H9 (cell line): ENCODE measurements at regions not wholly inside any gene's neighbourhood (a gene's known extent, or its start where the extent isn't known, plus 50 kb on each side); places are given as distances from the start of the nearest gene placed in this dataset.

Experiments used
- DNase-seq: peaks from one replicate; pipeline ENCODE4 v3.0.0-alpha.2; 2017
- H2AFZ ChIP-seq: one replicate; pipeline ENCODE4 v1.6.1; 2013; ENCODE audit warnings: mild to moderate bottlenecking, low read length, control low read depth, moderate library complexity
- H2AK5ac ChIP-seq: 2 replicates; pipeline ENCODE4 v1.6.1; 2013; ENCODE audit warnings: low read length, control low read depth, mixed read lengths; ENCODE audit not compliant: insufficient read length
- H2BK120ac ChIP-seq: one replicate; pipeline ENCODE4 v1.6.1; 2013; ENCODE audit warnings: low read depth, mild to moderate bottlenecking, low read length, control low read depth, inconsistent platforms; ENCODE audit not compliant: poor library complexity, severe bottlenecking
- H2BK12ac ChIP-seq: 2 replicates; pipeline ENCODE4 v1.6.1; 2013; ENCODE audit warnings: low read length, control low read depth, mixed read lengths, low read depth; ENCODE audit not compliant: insufficient read length
- H2BK15ac ChIP-seq: 2 replicates; pipeline ENCODE4 v1.6.1; 2013; ENCODE audit warnings: low read depth, low read length, control low read depth
- H2BK20ac ChIP-seq: one replicate; pipeline ENCODE4 v1.6.1; 2013; ENCODE audit warnings: low read depth, mild to moderate bottlenecking, low read length, control low read depth, inconsistent platforms; ENCODE audit not compliant: poor library complexity, severe bottlenecking
- H2BK5ac ChIP-seq: 2 replicates; pipeline ENCODE4 v1.6.1; 2013; ENCODE audit warnings: low read length, control low read depth, mixed read lengths; ENCODE audit not compliant: insufficient read length
- H3K14ac ChIP-seq: 2 replicates; pipeline ENCODE4 v1.6.1; 2013; ENCODE audit warnings: low read length, control low read depth; ENCODE audit not compliant: insufficient read depth
- H3K18ac ChIP-seq: 2 replicates; pipeline ENCODE4 v1.6.1; 2013; ENCODE audit warnings: low read depth, mild to moderate bottlenecking, mixed read lengths, low read length, control low read depth; ENCODE audit not compliant: insufficient read length
- H3K23ac ChIP-seq: 2 replicates; pipeline ENCODE4 v1.6.1; 2013; ENCODE audit warnings: low read length, control low read depth, mixed read lengths, low read depth; ENCODE audit not compliant: insufficient read length
- H3K23me2 ChIP-seq: 2 replicates; pipeline ENCODE4 v1.6.1; 2013; ENCODE audit warnings: low read depth, mild to moderate bottlenecking, mixed read lengths, low read length, control low read depth; ENCODE audit not compliant: insufficient read length, poor library complexity, severe bottlenecking
- H3K27ac ChIP-seq: 2 replicates; pipeline ENCODE4 v1.5.1; 2013; ENCODE audit warnings: low read length, control low read depth, mixed read lengths, low read depth; ENCODE audit not compliant: insufficient read length
- H3K27me3 ChIP-seq: 2 replicates; pipeline ENCODE4 v1.6.1; 2013; ENCODE audit warnings: low read length, control low read depth, inconsistent platforms; ENCODE audit not compliant: insufficient read depth
- H3K4ac ChIP-seq: 2 replicates; pipeline ENCODE4 v1.6.1; 2013; ENCODE audit warnings: low read depth, mild to moderate bottlenecking, control low read depth, inconsistent platforms, low read length, moderate library complexity
- H3K4me1 ChIP-seq: 2 replicates; pipeline ENCODE4 v1.6.1; 2013; ENCODE audit warnings: low read length, control low read depth, inconsistent platforms; ENCODE audit not compliant: insufficient read depth
- H3K4me2 ChIP-seq: 2 replicates; pipeline ENCODE4 v1.6.1; 2013; ENCODE audit warnings: low read length, control low read depth, mixed read lengths; ENCODE audit not compliant: insufficient read length, insufficient read depth
- H3K56ac ChIP-seq: 2 replicates; pipeline ENCODE4 v1.6.1; 2013; ENCODE audit warnings: low read depth, mild to moderate bottlenecking, mixed read lengths, low read length, control low read depth; ENCODE audit not compliant: insufficient read length
- H3K79me1 ChIP-seq: 2 replicates; pipeline ENCODE4 v1.6.1; 2013; ENCODE audit warnings: low read depth, mild to moderate bottlenecking, moderate library complexity, low read length, control low read depth, inconsistent platforms; ENCODE audit not compliant: insufficient read depth, poor library complexity, severe bottlenecking
- H3K79me2 ChIP-seq: 2 replicates; pipeline ENCODE4 v1.6.1; 2013; ENCODE audit warnings: low read length, control low read depth, inconsistent platforms; ENCODE audit not compliant: insufficient read depth
- H3K9ac ChIP-seq: 2 replicates; pipeline ENCODE4 v1.6.1; 2013; ENCODE audit warnings: low read length, control low read depth, mixed read lengths; ENCODE audit not compliant: insufficient read length; ENCODE audit errors: extremely low read depth
- H3K9me3 ChIP-seq: one replicate; pipeline ENCODE4 v1.6.1; 2013; ENCODE audit warnings: low read depth, low read length, inconsistent platforms; ENCODE audit not compliant: control insufficient read depth
- H3T11ph ChIP-seq: one replicate; pipeline ENCODE4 v1.6.1; 2013; ENCODE audit warnings: mild to moderate bottlenecking, low read length, control low read depth, inconsistent platforms
- H4K20me1 ChIP-seq: one replicate; pipeline ENCODE4 v1.6.1; 2013; ENCODE audit not compliant: control insufficient read depth, insufficient read length, insufficient read depth
- H4K5ac ChIP-seq: 2 replicates; pipeline ENCODE4 v1.6.1; 2013; ENCODE audit warnings: low read depth, mild to moderate bottlenecking, mixed read lengths, low read length, control low read depth; ENCODE audit not compliant: insufficient read length
- H4K8ac ChIP-seq: replicated peaks from 2 replicates; pipeline ENCODE4 v1.6.1; 2013; ENCODE audit warnings: low read length, control low read depth, mixed read lengths, low read depth; ENCODE audit not compliant: insufficient read length
- H4K91ac ChIP-seq: 2 replicates; pipeline ENCODE4 v1.6.1; 2013; ENCODE audit warnings: low read depth, mild to moderate bottlenecking, moderate library complexity, mixed read lengths, low read length, control low read depth; ENCODE audit not compliant: insufficient read length
- H3K27ac Mint-ChIP-seq, 3 experiments: 2 replicates in 2 of 3; 3 replicates in 1 of 3; pipeline ENCODE4 v1.8.0; 2020 to 2021; ENCODE audit warnings: mixed read lengths in 3 of 3, mild to moderate bottlenecking in 1 of 3, moderate library complexity in 1 of 3
- H3K27me3 Mint-ChIP-seq: 2 replicates; pipeline ENCODE4 v1.8.0; 2021; ENCODE audit warnings: low read depth, mild to moderate bottlenecking, moderate library complexity, mixed read lengths
- H3K36me3 Mint-ChIP-seq, 3 experiments: 2 replicates in 2 of 3; 3 replicates in 1 of 3; pipeline ENCODE4 v1.8.0; 2020 to 2021; ENCODE audit warnings: low read depth in 3 of 3, mixed read lengths in 3 of 3; ENCODE audit not compliant: insufficient read depth in 1 of 3
- H3K4me1 Mint-ChIP-seq, 2 experiments: 2 replicates each; pipeline ENCODE4 v1.8.0; 2020; ENCODE audit warnings: mixed read lengths in 2 of 2
- H3K4me3 Mint-ChIP-seq, 2 experiments: 2 replicates in 1 of 2; 3 replicates in 1 of 2; pipeline ENCODE4 v1.8.0; 2020 to 2021; ENCODE audit warnings: mild to moderate bottlenecking in 2 of 2, mixed read lengths in 2 of 2, moderate library complexity in 1 of 2
- H3K9me3 Mint-ChIP-seq, 2 experiments: 2 replicates in 1 of 2; 3 replicates in 1 of 2; pipeline ENCODE4 v1.8.0; 2020; ENCODE audit warnings: mild to moderate bottlenecking in 2 of 2, mixed read lengths in 2 of 2, moderate library complexity in 1 of 2
- WGBS: extraction: QIAGEN DNeasy Blood & Tissue Kit; methylation state at CpG from one replicate; pipeline ENCODE4 v1.1.7; 2013; ENCODE audit warnings: missing lambda C conversion rate, low lambda C conversion rate, mixed read lengths; ENCODE audit not compliant: insufficient read length; ENCODE audit errors: extremely low coverage; 5-methylcytosine and 5-hydroxymethylcytosine counted together
- TF ChIP-seq, protein P1 (sequence below): fragments of 200-600 bp; sonication (generic); conservative IDR thresholded peaks from 3 replicates; pipeline ENCODE4 v1.8.0; 2021; ENCODE audit warnings: antibody characterized with exemption, mild to moderate bottlenecking

DNA sequence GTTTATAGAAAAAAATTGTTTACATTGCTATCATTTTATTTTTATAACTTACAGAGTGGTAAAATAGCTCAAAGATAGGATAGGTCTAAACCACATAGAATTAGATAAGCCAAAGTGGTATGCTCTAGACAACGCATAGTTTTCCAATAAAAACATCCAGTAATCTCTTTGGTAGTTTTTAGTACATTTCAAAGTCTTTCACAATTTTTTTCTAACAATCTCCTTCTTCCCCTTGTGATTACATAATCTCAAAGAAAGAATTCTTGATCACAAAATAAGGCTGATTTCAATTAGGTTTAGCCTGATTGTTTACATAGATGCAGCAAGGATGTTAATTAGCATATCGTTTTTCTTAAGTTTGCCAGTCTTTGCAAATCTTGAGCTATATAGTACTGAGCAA, 460.0 kb downstream of the FUT8 start:
- Histone ChIP-seq H2BK12ac (no peak overlapping the region), H4K91ac (no peak overlapping the region), H2AFZ (no peak overlapping the region), H3K79me1 (no peaks in the 10 kb centered on the region), H3T11ph (no peak overlapping the region), H3K4me1 (no peaks in the 10 kb centered on the region), H3K9me3 (no peaks in the 10 kb centered on the region), H4K8ac (no peak overlapping the region), H3K27me3 (no peaks in the 10 kb centered on the region), H3K23ac (no peak overlapping the region), H2AK5ac (no peak overlapping the region), H3K9ac (no peak overlapping the region), H2BK5ac (no peak overlapping the region), H2BK15ac (no peak overlapping the region), H4K5ac (no peak overlapping the region), H3K18ac (no peak overlapping the region), H2BK120ac (no peak overlapping the region), H3K27ac (no peak overlapping the region), H3K14ac (no peak overlapping the region), H2BK20ac (no peak overlapping the region), H3K4ac (no peak overlapping the region), H4K20me1 (no peaks in the 10 kb centered on the region), H3K4me2 (no peak overlapping the region), H3K79me2 (no peaks in the 10 kb centered on the region), H3K56ac (no peak overlapping the region), H3K23me2 (no peaks in the 10 kb centered on the region)
- no peak overlapping the region for H3K27ac Mint-ChIP-seq
- no peaks in the 10 kb centered on the region for H3K9me3 Mint-ChIP-seq
- no CpG with 5 or more reads among the region's 2 CpGs for WGBS
- no peak for DNase-seq
- no peak overlapping the region for H3K4me3 Mint-ChIP-seq
- TF ChIP-seq, protein P1, sequence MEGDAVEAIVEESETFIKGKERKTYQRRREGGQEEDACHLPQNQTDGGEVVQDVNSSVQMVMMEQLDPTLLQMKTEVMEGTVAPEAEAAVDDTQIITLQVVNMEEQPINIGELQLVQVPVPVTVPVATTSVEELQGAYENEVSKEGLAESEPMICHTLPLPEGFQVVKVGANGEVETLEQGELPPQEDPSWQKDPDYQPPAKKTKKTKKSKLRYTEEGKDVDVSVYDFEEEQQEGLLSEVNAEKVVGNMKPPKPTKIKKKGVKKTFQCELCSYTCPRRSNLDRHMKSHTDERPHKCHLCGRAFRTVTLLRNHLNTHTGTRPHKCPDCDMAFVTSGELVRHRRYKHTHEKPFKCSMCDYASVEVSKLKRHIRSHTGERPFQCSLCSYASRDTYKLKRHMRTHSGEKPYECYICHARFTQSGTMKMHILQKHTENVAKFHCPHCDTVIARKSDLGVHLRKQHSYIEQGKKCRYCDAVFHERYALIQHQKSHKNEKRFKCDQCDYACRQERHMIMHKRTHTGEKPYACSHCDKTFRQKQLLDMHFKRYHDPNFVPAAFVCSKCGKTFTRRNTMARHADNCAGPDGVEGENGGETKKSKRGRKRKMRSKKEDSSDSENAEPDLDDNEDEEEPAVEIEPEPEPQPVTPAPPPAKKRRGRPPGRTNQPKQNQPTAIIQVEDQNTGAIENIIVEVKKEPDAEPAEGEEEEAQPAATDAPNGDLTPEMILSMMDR = no peak
- no peaks in the 10 kb centered on the region for H3K4me1 Mint-ChIP-seq
- H3K36me3 Mint-ChIP-seq = no peaks in the 10 kb centered on the region
- no peaks in the 10 kb centered on the region for H3K27me3 Mint-ChIP-seq
